GM19395 (cell line): ENCODE measurements at regions not wholly inside any gene's neighbourhood (a gene's known extent, or its start where the extent isn't known, plus 50 kb on each side); places are given as distances from the start of the nearest gene placed in this dataset.
"Not testable (repeated sequence)": the region's sequence is repeated elsewhere in the genome, so short reads cannot be mapped to it uniquely, and the experiment has no call there.

ENCODE experiments used
- ATAC-seq: cut with Tn5 transposase; IDR thresholded peaks from one replicate; pipeline ENCODE4 v1.9.1; 2021; ENCODE audit warnings: mild to moderate bottlenecking, moderate library complexity; ENCODE audit not compliant: unreplicated experiment

- no peak for ATAC-seq
Measured at GRCh38 chr10:113480081-113480360, 72.8 kb upstream of the HABP2 start.

GRCh38 chr10:113480851-113481502 is 71.9 kb upstream of the HABP2 start:
- no peak for ATAC-seq

GRCh38 chr10:113484487-113484886 is 68.4 kb upstream of the HABP2 start:
- ATAC-seq, result no peak

- no peak for ATAC-seq
Measured at GRCh38 chr10:113485736-113486135, 67.1 kb upstream of the HABP2 start.

- no peak for ATAC-seq
Measured at GRCh38 chr10:113486531-113486930, 66.3 kb upstream of the HABP2 start.

GRCh38 chr10:113487154-113487553 is 65.7 kb upstream of the HABP2 start:
- ATAC-seq, result no peak

GRCh38 chr10:113488186-113488585 is 64.7 kb upstream of the HABP2 start:
- ATAC-seq, result no peak

GRCh38 chr10:113489522-113489921 is 63.3 kb upstream of the HABP2 start:
- not testable (repeated sequence) for ATAC-seq

- ATAC-seq, result no peak
Measured at GRCh38 chr10:113491967-113492565, 60.8 kb upstream of the HABP2 start.

- ATAC-seq, result no peak
Measured at GRCh38 chr10:113493195-113493594, 59.7 kb upstream of the HABP2 start.

- no peak for ATAC-seq
Measured at GRCh38 chr10:113493882-113494301, 59.0 kb upstream of the HABP2 start.

- no peak for ATAC-seq
Measured at GRCh38 chr10:113494761-113495160, 58.1 kb upstream of the HABP2 start.

GRCh38 chr10:113495553-113495952 is 57.3 kb upstream of the HABP2 start:
- no peak for ATAC-seq

- no peak for ATAC-seq
Measured at GRCh38 chr10:113496111-113497109, 56.4 kb upstream of the HABP2 start.

GRCh38 chr10:113497198-113497597 is 55.7 kb upstream of the HABP2 start:
- ATAC-seq, result no peak

GRCh38 chr10:113498997-113499396 is 53.9 kb upstream of the HABP2 start:
- ATAC-seq, result no peak

GRCh38 chr10:113499806-113500205 is 53.0 kb upstream of the HABP2 start:
- ATAC-seq, result no peak

GRCh38 chr10:113501031-113501430 is 51.8 kb upstream of the HABP2 start:
- not testable (repeated sequence) for ATAC-seq
